Stimulated activated CD8-positive, alpha-beta memory T cell treated with anti-CD3 and anti-CD28 coated beads, Interleukin-4, amount 100 ng/mL, for 48 hours (primary cell): ENCODE measurements at regions not wholly inside any gene's neighbourhood (a gene's known extent, or its start where the extent isn't known, plus 50 kb on each side); places are given as distances from the start of the nearest gene placed in this dataset.
"Not testable (repeated sequence)": the region's sequence is repeated elsewhere in the genome, so short reads cannot be mapped to it uniquely, and the experiment has no call there.

Experiments
- DNase-seq: peaks from one replicate; pipeline ENCODE4 v3.0.0-alpha.2; 2020

GRCh38 chr13:99693852-99694611, 192.8 kb downstream of the TM9SF2 start:
- no peak for DNase-seq

GRCh38 chr13:99693351-99693750, 192.1 kb downstream of the TM9SF2 start:
- DNase-seq: no peak

- DNase-seq: no peak
These were observed 191.6 kb downstream of the TM9SF2 start for GRCh38 chr13:99692854-99693253.

GRCh38 chr13:99691552-99691951, 190.3 kb downstream of the TM9SF2 start:
- no peak for DNase-seq

GRCh38 chr13:99690426-99691174, 189.3 kb downstream of the TM9SF2 start:
- DNase-seq: no peak

GRCh38 chr13:99689955-99690354, 188.7 kb downstream of the TM9SF2 start:
- no peak for DNase-seq

- DNase-seq: no peak
These were observed 187.5 kb downstream of the TM9SF2 start for GRCh38 chr13:99688776-99689175.

GRCh38 chr13:99687723-99688397, 186.6 kb downstream of the TM9SF2 start:
- DNase-seq: no peak

- DNase-seq: no peak
These were observed 185.7 kb downstream of the TM9SF2 start for GRCh38 chr13:99686944-99687411.

- no peak for DNase-seq
These were observed 184.9 kb downstream of the TM9SF2 start for GRCh38 chr13:99686157-99686572.

- DNase-seq: no peak
These were observed 180.4 kb downstream of the TM9SF2 start for GRCh38 chr13:99681695-99682094.

- no peak for DNase-seq
These were observed 176.1 kb downstream of the TM9SF2 start for GRCh38 chr13:99677116-99677951.

- no peak for DNase-seq
These were observed 170.5 kb downstream of the TM9SF2 start for GRCh38 chr13:99671746-99672145.

- not testable (repeated sequence) for DNase-seq
These were observed 167.8 kb downstream of the TM9SF2 start for GRCh38 chr13:99669096-99669495.

- DNase-seq: no peak
These were observed 165.0 kb downstream of the TM9SF2 start for GRCh38 chr13:99666146-99666805.

- DNase-seq: no peak
These were observed 164.4 kb downstream of the TM9SF2 start for GRCh38 chr13:99665711-99666110.

- no peak for DNase-seq
These were observed 162.6 kb downstream of the TM9SF2 start for GRCh38 chr13:99663908-99664307.

GRCh38 chr13:99663185-99663825, 162.0 kb downstream of the TM9SF2 start:
- DNase-seq: no peak

- no peak for DNase-seq
These were observed 161.4 kb downstream of the TM9SF2 start for GRCh38 chr13:99662678-99663077.

GRCh38 chr13:99661791-99662190, 160.5 kb downstream of the TM9SF2 start:
- DNase-seq: no peak

- DNase-seq: no peak
These were observed 158.7 kb downstream of the TM9SF2 start for GRCh38 chr13:99659866-99660554.
